H9 (cell line): ENCODE measurements at regions not wholly inside any gene's neighbourhood (a gene's known extent, or its start where the extent isn't known, plus 50 kb on each side); places are given as distances from the start of the nearest gene placed in this dataset.
"Not testable (repeated sequence)": the region's sequence is repeated elsewhere in the genome, so short reads cannot be mapped to it uniquely, and the experiment has no call there.

Experiments used
- DNase-seq: peaks from one replicate; pipeline ENCODE4 v3.0.0-alpha.2; 2017
- H2AFZ ChIP-seq: one replicate; pipeline ENCODE4 v1.6.1; 2013; ENCODE audit warnings: mild to moderate bottlenecking, low read length, control low read depth, moderate library complexity
- H2AK5ac ChIP-seq: 2 replicates; pipeline ENCODE4 v1.6.1; 2013; ENCODE audit warnings: low read length, control low read depth, mixed read lengths; ENCODE audit not compliant: insufficient read length
- H2BK120ac ChIP-seq: one replicate; pipeline ENCODE4 v1.6.1; 2013; ENCODE audit warnings: low read depth, mild to moderate bottlenecking, low read length, control low read depth, inconsistent platforms; ENCODE audit not compliant: poor library complexity, severe bottlenecking
- H2BK12ac ChIP-seq: 2 replicates; pipeline ENCODE4 v1.6.1; 2013; ENCODE audit warnings: low read length, control low read depth, mixed read lengths, low read depth; ENCODE audit not compliant: insufficient read length
- H2BK15ac ChIP-seq: 2 replicates; pipeline ENCODE4 v1.6.1; 2013; ENCODE audit warnings: low read depth, low read length, control low read depth
- H2BK20ac ChIP-seq: one replicate; pipeline ENCODE4 v1.6.1; 2013; ENCODE audit warnings: low read depth, mild to moderate bottlenecking, low read length, control low read depth, inconsistent platforms; ENCODE audit not compliant: poor library complexity, severe bottlenecking
- H2BK5ac ChIP-seq: 2 replicates; pipeline ENCODE4 v1.6.1; 2013; ENCODE audit warnings: low read length, control low read depth, mixed read lengths; ENCODE audit not compliant: insufficient read length
- H3K14ac ChIP-seq: 2 replicates; pipeline ENCODE4 v1.6.1; 2013; ENCODE audit warnings: low read length, control low read depth; ENCODE audit not compliant: insufficient read depth
- H3K18ac ChIP-seq: 2 replicates; pipeline ENCODE4 v1.6.1; 2013; ENCODE audit warnings: low read depth, mild to moderate bottlenecking, mixed read lengths, low read length, control low read depth; ENCODE audit not compliant: insufficient read length
- H3K23ac ChIP-seq: 2 replicates; pipeline ENCODE4 v1.6.1; 2013; ENCODE audit warnings: low read length, control low read depth, mixed read lengths, low read depth; ENCODE audit not compliant: insufficient read length
- H3K23me2 ChIP-seq: 2 replicates; pipeline ENCODE4 v1.6.1; 2013; ENCODE audit warnings: low read depth, mild to moderate bottlenecking, mixed read lengths, low read length, control low read depth; ENCODE audit not compliant: insufficient read length, poor library complexity, severe bottlenecking
- H3K27ac ChIP-seq: 2 replicates; pipeline ENCODE4 v1.5.1; 2013; ENCODE audit warnings: low read length, control low read depth, mixed read lengths, low read depth; ENCODE audit not compliant: insufficient read length
- H3K27me3 ChIP-seq: 2 replicates; pipeline ENCODE4 v1.6.1; 2013; ENCODE audit warnings: low read length, control low read depth, inconsistent platforms; ENCODE audit not compliant: insufficient read depth
- H3K4ac ChIP-seq: 2 replicates; pipeline ENCODE4 v1.6.1; 2013; ENCODE audit warnings: low read depth, mild to moderate bottlenecking, control low read depth, inconsistent platforms, low read length, moderate library complexity
- H3K4me1 ChIP-seq: 2 replicates; pipeline ENCODE4 v1.6.1; 2013; ENCODE audit warnings: low read length, control low read depth, inconsistent platforms; ENCODE audit not compliant: insufficient read depth
- H3K4me2 ChIP-seq: 2 replicates; pipeline ENCODE4 v1.6.1; 2013; ENCODE audit warnings: low read length, control low read depth, mixed read lengths; ENCODE audit not compliant: insufficient read length, insufficient read depth
- H3K56ac ChIP-seq: 2 replicates; pipeline ENCODE4 v1.6.1; 2013; ENCODE audit warnings: low read depth, mild to moderate bottlenecking, mixed read lengths, low read length, control low read depth; ENCODE audit not compliant: insufficient read length
- H3K79me1 ChIP-seq: 2 replicates; pipeline ENCODE4 v1.6.1; 2013; ENCODE audit warnings: low read depth, mild to moderate bottlenecking, moderate library complexity, low read length, control low read depth, inconsistent platforms; ENCODE audit not compliant: insufficient read depth, poor library complexity, severe bottlenecking
- H3K79me2 ChIP-seq: 2 replicates; pipeline ENCODE4 v1.6.1; 2013; ENCODE audit warnings: low read length, control low read depth, inconsistent platforms; ENCODE audit not compliant: insufficient read depth
- H3K9ac ChIP-seq: 2 replicates; pipeline ENCODE4 v1.6.1; 2013; ENCODE audit warnings: low read length, control low read depth, mixed read lengths; ENCODE audit not compliant: insufficient read length; ENCODE audit errors: extremely low read depth
- H3K9me3 ChIP-seq: one replicate; pipeline ENCODE4 v1.6.1; 2013; ENCODE audit warnings: low read depth, low read length, inconsistent platforms; ENCODE audit not compliant: control insufficient read depth
- H3T11ph ChIP-seq: one replicate; pipeline ENCODE4 v1.6.1; 2013; ENCODE audit warnings: mild to moderate bottlenecking, low read length, control low read depth, inconsistent platforms
- H4K20me1 ChIP-seq: one replicate; pipeline ENCODE4 v1.6.1; 2013; ENCODE audit not compliant: control insufficient read depth, insufficient read length, insufficient read depth
- H4K5ac ChIP-seq: 2 replicates; pipeline ENCODE4 v1.6.1; 2013; ENCODE audit warnings: low read depth, mild to moderate bottlenecking, mixed read lengths, low read length, control low read depth; ENCODE audit not compliant: insufficient read length
- H4K8ac ChIP-seq: replicated peaks from 2 replicates; pipeline ENCODE4 v1.6.1; 2013; ENCODE audit warnings: low read length, control low read depth, mixed read lengths, low read depth; ENCODE audit not compliant: insufficient read length
- H4K91ac ChIP-seq: 2 replicates; pipeline ENCODE4 v1.6.1; 2013; ENCODE audit warnings: low read depth, mild to moderate bottlenecking, moderate library complexity, mixed read lengths, low read length, control low read depth; ENCODE audit not compliant: insufficient read length
- H3K27ac Mint-ChIP-seq, 3 experiments: 2 replicates in 2 of 3; 3 replicates in 1 of 3; pipeline ENCODE4 v1.8.0; 2020 to 2021; ENCODE audit warnings: mixed read lengths in 3 of 3, mild to moderate bottlenecking in 1 of 3, moderate library complexity in 1 of 3
- H3K27me3 Mint-ChIP-seq: 2 replicates; pipeline ENCODE4 v1.8.0; 2021; ENCODE audit warnings: low read depth, mild to moderate bottlenecking, moderate library complexity, mixed read lengths
- H3K36me3 Mint-ChIP-seq, 3 experiments: 2 replicates in 2 of 3; 3 replicates in 1 of 3; pipeline ENCODE4 v1.8.0; 2020 to 2021; ENCODE audit warnings: low read depth in 3 of 3, mixed read lengths in 3 of 3; ENCODE audit not compliant: insufficient read depth in 1 of 3
- H3K4me1 Mint-ChIP-seq, 2 experiments: 2 replicates each; pipeline ENCODE4 v1.8.0; 2020; ENCODE audit warnings: mixed read lengths in 2 of 2
- H3K4me3 Mint-ChIP-seq, 2 experiments: 2 replicates in 1 of 2; 3 replicates in 1 of 2; pipeline ENCODE4 v1.8.0; 2020 to 2021; ENCODE audit warnings: mild to moderate bottlenecking in 2 of 2, mixed read lengths in 2 of 2, moderate library complexity in 1 of 2
- H3K9me3 Mint-ChIP-seq, 2 experiments: 2 replicates in 1 of 2; 3 replicates in 1 of 2; pipeline ENCODE4 v1.8.0; 2020; ENCODE audit warnings: mild to moderate bottlenecking in 2 of 2, mixed read lengths in 2 of 2, moderate library complexity in 1 of 2
- WGBS: extraction: QIAGEN DNeasy Blood & Tissue Kit; methylation state at CpG from one replicate; pipeline ENCODE4 v1.1.7; 2013; ENCODE audit warnings: missing lambda C conversion rate, low lambda C conversion rate, mixed read lengths; ENCODE audit not compliant: insufficient read length; ENCODE audit errors: extremely low coverage; 5-methylcytosine and 5-hydroxymethylcytosine counted together

DNA sequence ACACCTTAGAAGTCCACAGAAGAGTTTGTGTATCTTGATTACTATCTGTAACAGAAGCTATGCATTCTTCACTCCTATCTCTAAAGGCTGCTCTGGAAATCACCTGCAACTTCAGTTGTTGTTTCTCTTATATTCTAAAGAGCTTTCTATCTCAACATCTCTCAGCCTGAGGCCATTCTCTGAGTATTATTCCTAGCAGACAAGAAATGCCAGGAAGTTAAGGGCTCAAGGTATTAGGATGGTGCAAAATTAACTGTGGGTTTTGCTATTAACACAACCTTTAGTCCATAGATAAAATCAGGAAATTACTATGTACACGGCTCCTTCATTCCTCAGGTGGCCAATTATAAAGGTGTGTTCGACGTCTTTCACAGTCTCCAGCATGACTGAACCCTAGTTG, 257.2 kb upstream of the ZNF337 start:
- H3K9me3 ChIP-seq, H3K4me2 ChIP-seq, H3K23me2 ChIP-seq, H3K79me2 ChIP-seq, H3K27ac Mint-ChIP-seq, H2AK5ac ChIP-seq, H3K9me3 Mint-ChIP-seq, H3T11ph ChIP-seq, H3K56ac ChIP-seq, H3K4me1 Mint-ChIP-seq, H4K91ac ChIP-seq, H3K36me3 Mint-ChIP-seq, H3K27me3 ChIP-seq, H3K14ac ChIP-seq, H3K4ac ChIP-seq, H2BK120ac ChIP-seq, H3K4me1 ChIP-seq, H4K20me1 ChIP-seq, H3K27me3 Mint-ChIP-seq, H4K8ac ChIP-seq, H3K79me1 ChIP-seq, H4K5ac ChIP-seq, H3K27ac ChIP-seq, H2BK15ac ChIP-seq, DNase-seq, H3K23ac ChIP-seq, H2BK5ac ChIP-seq, H3K9ac ChIP-seq, H2BK20ac ChIP-seq, H2BK12ac ChIP-seq, H3K18ac ChIP-seq, H3K4me3 Mint-ChIP-seq, H2AFZ ChIP-seq: not testable (repeated sequence)
- WGBS: no CpG with 5 or more reads among the region's 3 CpGs

GRCh38 chr20:25935230-25935629, 238.6 kb upstream of the ZNF337 start:
- not testable (repeated sequence) for H3K4me3 Mint-ChIP-seq, H2BK5ac ChIP-seq, H4K91ac ChIP-seq, H3K4me2 ChIP-seq, H2BK20ac ChIP-seq, H3K4me1 ChIP-seq, H3K79me2 ChIP-seq, H3T11ph ChIP-seq, H3K18ac ChIP-seq, H4K8ac ChIP-seq, H3K9me3 Mint-ChIP-seq, H2AK5ac ChIP-seq, H3K23ac ChIP-seq, H3K27me3 Mint-ChIP-seq, H3K9me3 ChIP-seq, H2BK120ac ChIP-seq, H3K9ac ChIP-seq, H2AFZ ChIP-seq, H3K36me3 Mint-ChIP-seq, H3K27me3 ChIP-seq, H4K20me1 ChIP-seq, H2BK12ac ChIP-seq, H3K27ac Mint-ChIP-seq, H3K4me1 Mint-ChIP-seq, H3K23me2 ChIP-seq, H3K27ac ChIP-seq, H3K14ac ChIP-seq, DNase-seq, H4K5ac ChIP-seq, H3K4ac ChIP-seq, H3K56ac ChIP-seq, H3K79me1 ChIP-seq, H2BK15ac ChIP-seq
- no CpG with 5 or more reads among the region's 2 CpGs for WGBS

GRCh38 chr20:25932806-25933205, 236.2 kb upstream of the ZNF337 start:
- H2BK15ac ChIP-seq, H2BK20ac ChIP-seq, H3K56ac ChIP-seq, H3K9me3 ChIP-seq, H3K27me3 ChIP-seq, H3K4me1 Mint-ChIP-seq, H3K4me1 ChIP-seq, H3K14ac ChIP-seq, H3K4ac ChIP-seq, H3K27me3 Mint-ChIP-seq, H4K91ac ChIP-seq, H3T11ph ChIP-seq, H3K9ac ChIP-seq, H4K8ac ChIP-seq, H3K27ac Mint-ChIP-seq, H2BK120ac ChIP-seq, H3K79me1 ChIP-seq, H3K18ac ChIP-seq, H3K23ac ChIP-seq, H2AFZ ChIP-seq, H4K20me1 ChIP-seq, H2BK12ac ChIP-seq, H3K9me3 Mint-ChIP-seq, H4K5ac ChIP-seq, H3K4me2 ChIP-seq, H3K36me3 Mint-ChIP-seq, H3K79me2 ChIP-seq, H2AK5ac ChIP-seq, H2BK5ac ChIP-seq, H3K27ac ChIP-seq, DNase-seq, H3K23me2 ChIP-seq, H3K4me3 Mint-ChIP-seq: not testable (repeated sequence)
- WGBS: no CpG with 5 or more reads among the region's 5 CpGs
